Karpas-422 (cell line): ENCODE measurements at regions not wholly inside any gene's neighbourhood (a gene's known extent, or its start where the extent isn't known, plus 50 kb on each side); places are given as distances from the start of the nearest gene placed in this dataset.
A peak's percentile ranks its signal among the peaks of the same experiment; 100 is the strongest.

ENCODE experiments used
- DNase-seq: peaks from one replicate; pipeline ENCODE4 v3.0.0-alpha.2; 2015
- H2AFZ ChIP-seq: fragments of 200-600 bp; sonication (generic); 2 replicates; pipeline ENCODE4 v1.6.1; 2014; ENCODE audit warnings: antibody characterized with exemption, low read length, mixed read lengths
- H3K27ac ChIP-seq: fragments of 200-600 bp; sonication (generic); 2 replicates; pipeline ENCODE4 v1.5.1; 2014; ENCODE audit warnings: mild to moderate bottlenecking, low read length, moderate library complexity
- H3K27me3 ChIP-seq: fragments of 200-600 bp; sonication (generic); 2 replicates; pipeline ENCODE4 v1.6.1; 2014; ENCODE audit warnings: low read length, mixed read lengths
- H3K36me3 ChIP-seq: fragments of 200-600 bp; sonication (generic); 2 replicates; pipeline ENCODE4 v1.6.1; 2014; ENCODE audit warnings: low read length, mixed read lengths; ENCODE audit not compliant: insufficient read depth
- H3K4me1 ChIP-seq: fragments of 200-600 bp; sonication (generic); 2 replicates; pipeline ENCODE4 v1.6.1; 2014; ENCODE audit warnings: mild to moderate bottlenecking, low read length, mixed read lengths
- H3K4me2 ChIP-seq: fragments of 200-600 bp; sonication (generic); 2 replicates; pipeline ENCODE4 v1.6.1; 2014; ENCODE audit warnings: low read length, low read depth, mild to moderate bottlenecking; ENCODE audit not compliant: poor library complexity, severe bottlenecking
- H3K4me3 ChIP-seq: fragments of 200-600 bp; sonication (generic); 2 replicates; pipeline ENCODE4 v1.5.1; 2014; ENCODE audit warnings: mild to moderate bottlenecking, antibody characterized with exemption, low read length, mixed read lengths
- H3K79me2 ChIP-seq: fragments of 200-600 bp; sonication (generic); 2 replicates; pipeline ENCODE4 v1.6.1; 2014; ENCODE audit warnings: mild to moderate bottlenecking, low read length, mixed read lengths
- H3K9ac ChIP-seq: fragments of 200-600 bp; sonication (generic); 2 replicates; pipeline ENCODE4 v1.6.0; 2014; ENCODE audit warnings: low read length
- H3K9me2 ChIP-seq: fragments of 200-600 bp; sonication (generic), shearing (Covaris generic); replicated peaks from 2 replicates; pipeline ENCODE4 v1.6.0; 2014; ENCODE audit warnings: mild to moderate bottlenecking, low read length, moderate library complexity; ENCODE audit not compliant: insufficient read depth
- H3K9me3 ChIP-seq: fragments of 300-700, 200-600 bp; sonication (generic); 2 replicates; pipeline ENCODE4 v1.6.1; 2014; ENCODE audit warnings: low read length, mixed read lengths
- H4K20me1 ChIP-seq: fragments of 200-600 bp; sonication (generic); 2 replicates; pipeline ENCODE4 v1.6.1; 2014; ENCODE audit warnings: mild to moderate bottlenecking, antibody characterized with exemption, low read length, low read depth; ENCODE audit not compliant: insufficient read depth

DNA sequence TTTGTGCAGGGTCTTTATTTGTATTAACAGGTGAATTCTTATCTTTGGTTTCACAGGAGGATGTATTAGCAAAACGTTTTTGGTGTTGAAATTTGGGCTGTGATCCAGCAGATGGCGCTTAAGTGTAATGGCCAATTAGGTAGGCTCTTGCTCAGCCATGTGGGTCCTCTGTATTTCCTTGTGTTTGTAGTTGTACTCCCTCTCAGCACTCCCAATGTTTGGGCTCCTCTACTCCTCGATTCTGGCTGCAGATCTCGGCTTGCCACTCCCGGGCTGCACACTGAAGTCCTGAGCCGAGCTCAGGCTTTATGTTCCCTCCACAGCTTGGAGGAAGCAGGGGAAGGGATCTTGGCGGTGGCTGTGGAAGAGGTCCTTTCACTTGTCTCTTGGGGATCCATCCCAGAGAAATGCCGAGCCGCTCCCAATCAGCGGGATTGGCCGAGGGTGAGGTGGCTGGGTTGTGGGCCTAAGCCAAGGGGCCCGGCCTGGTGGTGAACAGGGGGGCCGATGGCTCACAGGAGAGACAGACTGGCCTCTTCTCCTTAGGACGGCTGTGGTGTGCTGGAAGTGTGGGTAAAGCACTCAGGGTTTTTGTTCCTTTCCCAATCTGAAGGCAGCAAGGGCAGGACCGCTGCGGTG lies 133.7 kb downstream of the AEBP2 start:
- no peaks in the 10 kb centered on the region for H3K79me2 ChIP-seq
- H3K36me3 ChIP-seq = no peaks in the 10 kb centered on the region
- H3K9me3 ChIP-seq = no peaks in the 10 kb centered on the region
- no peak overlapping the region for H3K4me3 ChIP-seq
- H3K27me3 ChIP-seq = no peaks in the 10 kb centered on the region
- no peak overlapping the region for H3K4me2 ChIP-seq
- DNase-seq = peak; percentile 80
- no peak overlapping the region for H2AFZ ChIP-seq
- H3K4me1 ChIP-seq = no peaks in the 10 kb centered on the region
- H4K20me1 ChIP-seq = no peaks in the 10 kb centered on the region; the same call in 1 of the 2 replicates
- H3K9ac ChIP-seq = no peak overlapping the region
- H3K27ac ChIP-seq = no peak overlapping the region
- no peaks in the 10 kb centered on the region for H3K9me2 ChIP-seq

DNA sequence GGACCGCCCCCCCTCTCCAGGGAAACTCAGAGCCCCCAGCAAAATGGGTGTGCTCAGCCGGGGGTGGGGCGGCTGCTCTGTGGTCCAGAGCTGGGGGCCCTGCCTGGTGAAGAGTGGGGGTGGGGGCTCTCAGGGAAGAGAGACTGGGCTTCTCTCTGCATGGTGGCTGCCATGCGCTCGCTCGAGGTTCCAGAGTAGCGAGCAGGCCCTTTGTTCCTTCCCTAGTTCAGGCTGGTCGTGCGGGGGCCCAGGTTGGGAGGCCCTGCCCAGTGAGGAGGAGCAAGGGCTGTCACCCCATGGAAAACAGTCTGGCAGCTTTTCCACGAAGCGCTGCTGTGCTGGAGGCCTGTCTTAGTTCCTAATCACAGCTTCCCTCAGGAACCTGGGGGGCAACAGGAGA lies 134.6 kb downstream of the AEBP2 start:
- H3K4me2 ChIP-seq = no peak overlapping the region

DNA sequence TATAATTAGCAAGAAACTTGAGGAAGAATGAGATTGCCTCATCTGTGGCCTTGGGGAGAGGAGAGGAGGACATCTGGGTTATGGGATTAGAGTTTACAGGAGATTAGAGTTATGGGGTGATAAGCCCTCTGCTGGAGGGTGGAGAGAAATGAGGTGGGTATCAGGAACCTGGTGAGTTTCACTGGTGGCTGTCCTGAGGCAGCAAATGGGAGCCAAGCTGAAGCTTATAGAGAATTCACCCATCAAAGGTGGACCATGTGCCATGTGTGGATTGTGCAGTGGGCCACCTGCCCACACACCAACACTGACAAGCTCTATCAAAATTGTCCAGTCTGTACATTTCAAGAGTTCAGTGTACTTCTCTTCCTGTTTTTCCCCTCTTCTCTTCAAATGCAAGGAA lies 135.3 kb downstream of the AEBP2 start:
- Histone ChIP-seq H3K27ac (no peak overlapping the region), H3K9me2 (no peaks in the 10 kb centered on the region), H3K79me2 (no peaks in the 10 kb centered on the region), H3K9me3 (no peaks in the 10 kb centered on the region), H3K36me3 (no peaks in the 10 kb centered on the region), H3K4me1 (no peaks in the 10 kb centered on the region), H3K9ac (no peak overlapping the region), H3K27me3 (no peaks in the 10 kb centered on the region), H2AFZ (no peak overlapping the region), H3K4me2 (no peak overlapping the region), H3K4me3 (no peak overlapping the region), H4K20me1 (no peaks in the 10 kb centered on the region; the same call in 1 of the 2 replicates)
- DNase-seq = peak; percentile 60

More for the DNA sequence above, 134.6 kb downstream of the AEBP2 start:
- Histone ChIP-seq H3K36me3 (no peaks in the 10 kb centered on the region), H3K9me2 (no peaks in the 10 kb centered on the region), H3K9ac (no peak overlapping the region), H3K4me1 (no peaks in the 10 kb centered on the region), H2AFZ (no peak overlapping the region), H3K27me3 (no peaks in the 10 kb centered on the region), H3K9me3 (no peaks in the 10 kb centered on the region), H3K79me2 (no peaks in the 10 kb centered on the region), H3K27ac (no peak overlapping the region), H4K20me1 (no peaks in the 10 kb centered on the region; the same call in 1 of the 2 replicates), H3K4me3 (no peak overlapping the region)
- DNase-seq = no peak

DNA sequence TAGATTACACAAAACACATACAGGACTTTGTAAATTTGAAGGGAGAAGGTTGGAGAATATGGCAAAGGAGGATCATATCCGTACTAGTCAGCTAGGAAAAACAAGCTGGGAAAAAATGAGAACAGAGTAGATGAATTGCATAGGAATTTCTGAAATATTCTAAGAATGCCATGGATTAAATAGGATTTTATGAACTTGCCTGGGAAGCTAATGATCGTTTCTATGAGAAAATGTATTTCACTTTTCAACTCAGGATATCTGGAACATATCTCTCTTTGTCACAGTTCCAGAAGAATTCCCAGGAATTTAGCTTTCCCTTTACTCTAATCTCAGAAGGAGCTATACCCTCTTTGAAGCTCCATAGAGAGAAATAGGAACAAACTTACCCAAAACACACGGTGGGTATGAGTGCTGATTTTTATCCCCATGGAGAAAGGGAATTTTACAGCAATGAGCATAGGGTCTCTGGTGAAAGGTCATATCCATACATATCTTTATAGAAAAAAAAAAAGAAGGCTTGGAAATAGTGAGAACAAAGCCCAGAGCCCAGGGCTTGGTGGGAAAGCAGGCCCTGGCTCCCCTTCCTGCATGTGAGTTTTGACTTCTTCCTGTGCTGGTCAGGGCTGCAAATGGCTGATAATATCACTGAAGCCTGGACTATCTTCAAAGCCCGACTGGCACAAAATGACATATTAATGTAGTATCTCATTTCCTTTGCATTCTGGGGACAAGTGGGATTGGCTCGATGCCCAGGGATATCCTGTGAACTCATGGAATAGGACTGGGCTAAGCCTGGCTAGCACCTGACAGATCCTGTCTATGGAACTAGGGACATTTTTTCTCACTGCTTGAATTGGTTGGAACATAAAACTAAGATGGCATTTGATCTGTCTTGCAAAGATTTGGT lies 136.3 kb downstream of the AEBP2 start:
- Histone ChIP-seq H2AFZ (no peak overlapping the region), H3K27me3 (no peaks in the 10 kb centered on the region), H3K9ac (no peak overlapping the region), H4K20me1 (no peaks in the 10 kb centered on the region; the same call in 1 of the 2 replicates), H3K4me1 (no peaks in the 10 kb centered on the region), H3K27ac (no peak overlapping the region), H3K9me3 (no peaks in the 10 kb centered on the region), H3K4me2 (no peak overlapping the region), H3K9me2 (no peaks in the 10 kb centered on the region), H3K79me2 (no peaks in the 10 kb centered on the region), H3K4me3 (no peak overlapping the region), H3K36me3 (no peaks in the 10 kb centered on the region)
- DNase-seq = no peak

- Histone ChIP-seq H3K9me2 (no peaks in the 10 kb centered on the region), H2AFZ (no peak overlapping the region), H3K27me3 (no peaks in the 10 kb centered on the region)
These were observed 137.4 kb downstream of the AEBP2 start for GRCh38 chr12:19576506-19577280.

GRCh38 chr12:19577281-19577530 lies 137.9 kb downstream of the AEBP2 start:
- DNase-seq = no peak
- Histone ChIP-seq H3K27me3 (no peaks in the 10 kb centered on the region), H3K9ac (no peak overlapping the region), H2AFZ (no peak overlapping the region), H4K20me1 (no peaks in the 10 kb centered on the region; the same call in 1 of the 2 replicates), H3K4me1 (no peaks in the 10 kb centered on the region), H3K27ac (no peak overlapping the region), H3K4me2 (no peak overlapping the region), H3K36me3 (no peaks in the 10 kb centered on the region), H3K79me2 (no peaks in the 10 kb centered on the region), H3K9me3 (no peaks in the 10 kb centered on the region), H3K9me2 (no peaks in the 10 kb centered on the region), H3K4me3 (no peak overlapping the region)

More at GRCh38 chr12:19576506-19577280, 137.4 kb downstream of the AEBP2 start:
- H3K36me3 ChIP-seq = no peaks in the 10 kb centered on the region
- no peak overlapping the region for H3K9ac ChIP-seq
- no peaks in the 10 kb centered on the region for H3K4me1 ChIP-seq
- H3K4me3 ChIP-seq = no peak overlapping the region
- no peaks in the 10 kb centered on the region for H3K9me3 ChIP-seq
- no peak for DNase-seq
- no peak overlapping the region for H3K4me2 ChIP-seq
- no peaks in the 10 kb centered on the region for H3K79me2 ChIP-seq
- no peak overlapping the region for H3K27ac ChIP-seq
- no peaks in the 10 kb centered on the region; the same call in 1 of the 2 replicates for H4K20me1 ChIP-seq

DNA sequence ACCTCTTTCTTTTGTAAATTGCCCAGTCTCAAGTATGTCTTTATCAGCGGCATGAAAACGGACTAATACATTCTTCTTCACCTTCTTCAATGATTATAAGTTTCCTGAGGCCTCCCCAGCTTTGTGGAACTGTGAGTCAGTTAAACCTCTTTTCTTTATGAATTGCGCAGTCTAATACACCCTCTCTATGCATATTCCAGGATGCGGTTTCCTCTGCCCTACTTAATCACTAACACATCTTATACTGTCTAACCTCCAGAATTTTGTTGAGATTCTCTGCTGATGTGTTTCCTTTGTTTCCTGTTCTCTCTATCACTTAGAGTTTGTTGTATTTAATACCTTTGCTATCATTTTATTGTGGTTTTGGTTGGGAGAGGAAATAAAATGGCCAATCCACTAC lies 145.4 kb downstream of the AEBP2 start:
- H3K9me3 ChIP-seq = peaks cover 5% of the 10 kb centered on the region; the same call in 1 of the 2 replicates
- no peaks in the 10 kb centered on the region for H3K9me2 ChIP-seq
- H2AFZ ChIP-seq = no peak overlapping the region
- no peaks in the 10 kb centered on the region for H3K36me3 ChIP-seq
- no peak overlapping the region for H3K9ac ChIP-seq
- no peak overlapping the region for H3K27ac ChIP-seq
- no peak for DNase-seq
- H3K79me2 ChIP-seq = no peaks in the 10 kb centered on the region
- no peak overlapping the region for H3K4me3 ChIP-seq
- H4K20me1 ChIP-seq = no peaks in the 10 kb centered on the region
- no peak overlapping the region for H3K4me2 ChIP-seq
- peaks cover 6% of the 10 kb centered on the region for H3K4me1 ChIP-seq
- no peaks in the 10 kb centered on the region for H3K27me3 ChIP-seq

- Histone ChIP-seq H3K9ac (no peak overlapping the region), H3K27ac (no peak overlapping the region), H3K36me3 (no peaks in the 10 kb centered on the region), H3K79me2 (no peaks in the 10 kb centered on the region), H4K20me1 (no peaks in the 10 kb centered on the region), H3K4me3 (no peak overlapping the region), H3K9me2 (no peaks in the 10 kb centered on the region), H3K4me1 (peaks cover 6% of the 10 kb centered on the region), H3K27me3 (no peaks in the 10 kb centered on the region), H3K9me3 (no peaks in the 10 kb centered on the region), H2AFZ (no peak overlapping the region), H3K4me2 (no peak overlapping the region)
- no peak for DNase-seq
These were observed 149.7 kb downstream of the AEBP2 start for GRCh38 chr12:19588951-19589350.
